GM23338 (cell line): ENCODE measurements at regions not wholly inside any gene's neighbourhood (a gene's known extent, or its start where the extent isn't known, plus 50 kb on each side); places are given as distances from the start of the nearest gene placed in this dataset.

ENCODE experiments used
- ATAC-seq: fragments of 200-7000 bp; cut with Tn5 transposase; 3 replicates; pipeline ENCODE4 v1.9.1; 2020
- DNase-seq: peaks from one replicate; pipeline ENCODE4 v3.0.0-alpha.2; 2015; ENCODE audit warnings: low spot score
- H2AFZ ChIP-seq: fragments of 200-600 bp; sonication (generic); 2 replicates; pipeline ENCODE4 v1.8.0; 2016; ENCODE audit warnings: antibody characterized with exemption, mild to moderate bottlenecking, moderate library complexity
- H3F3A ChIP-seq: fragments of 200-600 bp; sonication (generic); replicated peaks from 2 replicates; pipeline ENCODE4 v1.8.0; 2017; ENCODE audit warnings: antibody characterized with exemption, mixed run types, low read depth
- H3K27ac ChIP-seq: fragments of 200-600 bp; sonication (generic); 2 replicates; pipeline ENCODE4 v1.6.1; 2016; ENCODE audit warnings: low read depth
- H3K27me3 ChIP-seq: fragments of 200-600 bp; sonication (generic); 2 replicates; pipeline ENCODE4 v1.8.0; 2016; ENCODE audit warnings: mild to moderate bottlenecking, mixed run types, moderate library complexity; ENCODE audit not compliant: insufficient read depth
- H3K36me3 ChIP-seq: fragments of 200-600 bp; sonication (generic); 2 replicates; pipeline ENCODE4 v1.8.0; 2016; ENCODE audit warnings: mild to moderate bottlenecking; ENCODE audit not compliant: insufficient read depth
- H3K4me1 ChIP-seq: fragments of 200-600 bp; sonication (generic); 2 replicates; pipeline ENCODE4 v1.8.0; 2016; ENCODE audit warnings: mild to moderate bottlenecking, moderate library complexity; ENCODE audit not compliant: insufficient read depth
- H3K4me2 ChIP-seq: fragments of 200-600 bp; sonication (generic); 2 replicates; pipeline ENCODE4 v1.7.1; 2017; ENCODE audit warnings: mixed run types
- H3K4me3 ChIP-seq: fragments of 200-600 bp; sonication (generic); 2 replicates; pipeline ENCODE4 v1.6.1; 2016; ENCODE audit warnings: mixed run types
- H3K79me2 ChIP-seq: fragments of 200-600 bp; sonication (generic); replicated peaks from 2 replicates; pipeline ENCODE4 v1.8.0; 2017; ENCODE audit warnings: mild to moderate bottlenecking; ENCODE audit not compliant: insufficient read depth
- H3K9me2 ChIP-seq: fragments of 200-600 bp; sonication (generic); 2 replicates; pipeline ENCODE4 v1.8.0; 2017; ENCODE audit not compliant: insufficient read depth
- H4K20me1 ChIP-seq: fragments of 200-600 bp; sonication (generic); replicated peaks from 2 replicates; pipeline ENCODE4 v1.8.0; 2017; ENCODE audit warnings: mild to moderate bottlenecking; ENCODE audit not compliant: insufficient read depth
- H3K27ac Mint-ChIP-seq: 2 replicates; pipeline ENCODE4 v1.8.0; 2020; ENCODE audit warnings: inconsistent platforms, mild to moderate bottlenecking, moderate library complexity, mixed read lengths
- H3K27me3 Mint-ChIP-seq: 3 replicates; pipeline ENCODE4 v1.8.0; 2022; ENCODE audit warnings: low read depth, mild to moderate bottlenecking, moderate library complexity, mixed read lengths, inconsistent platforms; ENCODE audit not compliant: insufficient read depth, poor library complexity
- H3K36me3 Mint-ChIP-seq: 3 replicates; pipeline ENCODE4 v1.8.0; 2021; ENCODE audit warnings: low read depth, mild to moderate bottlenecking, inconsistent platforms, moderate library complexity, mixed read lengths
- H3K4me1 Mint-ChIP-seq: 3 replicates; pipeline ENCODE4 v1.8.0; 2020; ENCODE audit warnings: mild to moderate bottlenecking, inconsistent platforms, mixed read lengths
- H3K4me3 Mint-ChIP-seq: 3 replicates; pipeline ENCODE4 v1.8.0; 2021; ENCODE audit warnings: moderate library complexity, mild to moderate bottlenecking, inconsistent platforms, mixed read lengths
- H3K9me3 Mint-ChIP-seq: 3 replicates; pipeline ENCODE4 v1.8.0; 2020; ENCODE audit warnings: moderate library complexity, mild to moderate bottlenecking, inconsistent platforms, mixed read lengths
- CREB1 ChIP-seq: fragments of 250-450 bp; sonication (Bioruptor Pico); IDR thresholded peaks from 2 replicates; pipeline ENCODE4 v1.5.0; 2020; ENCODE audit warnings: low read depth, mild to moderate bottlenecking, moderate library complexity
- CTCF ChIP-seq, 2 experiments: fragments of 200-600 bp in 1 of 2; sonication (generic) in 1 of 2; conservative IDR thresholded peaks; 2 replicates each; pipeline versions ENCODE4 v1.5.1 to v1.6.1; 2016 to 2017; ENCODE audit warnings: antibody characterized with exemption in 2 of 2, low read depth in 2 of 2, mild to moderate bottlenecking in 2 of 2, moderate library complexity in 1 of 2
- ETS1 ChIP-seq: IDR thresholded peaks from 2 replicates; pipeline ENCODE4 v1.6.1; 2016; ENCODE audit warnings: antibody characterized with exemption
- EZH2 ChIP-seq: fragments of 200-600 bp; sonication (generic); IDR thresholded peaks from one replicate; pipeline ENCODE4 v1.8.0; 2017; ENCODE audit warnings: antibody characterized with exemption, mild to moderate bottlenecking, low read depth; ENCODE audit not compliant: unreplicated experiment
- EZH2phosphoT487 ChIP-seq: fragments of 200-600 bp; sonication (generic); IDR thresholded peaks from one replicate; pipeline ENCODE4 v1.8.1; 2018; ENCODE audit warnings: antibody characterized with exemption; ENCODE audit not compliant: unreplicated experiment
- JUNB ChIP-seq: IDR thresholded peaks from one replicate; pipeline ENCODE4 v1.6.1; 2016; ENCODE audit warnings: antibody characterized with exemption; ENCODE audit not compliant: unreplicated experiment
- NANOG ChIP-seq: IDR thresholded peaks from 2 replicates; pipeline ENCODE4 v1.6.1; 2016; ENCODE audit warnings: antibody characterized with exemption, borderline replicate concordance
- POLR2AphosphoS5 ChIP-seq: IDR thresholded peaks from 2 replicates; pipeline ENCODE4 v1.6.1; 2016; ENCODE audit warnings: antibody characterized with exemption, low read depth
- REST ChIP-seq: IDR thresholded peaks from one replicate; pipeline ENCODE4 v1.6.1; 2018; ENCODE audit warnings: antibody characterized with exemption; ENCODE audit not compliant: unreplicated experiment
- STAT1 ChIP-seq: IDR thresholded peaks from one replicate; pipeline ENCODE4 v1.6.1; 2016; ENCODE audit warnings: antibody characterized with exemption; ENCODE audit not compliant: unreplicated experiment
- ZNF114 ChIP-seq: fragments of 250-450 bp; sonication (Bioruptor Pico); IDR thresholded peaks from 2 replicates; pipeline ENCODE4 v1.5.0; 2020; ENCODE audit warnings: mild to moderate bottlenecking, moderate library complexity
- ZNF331 ChIP-seq: fragments of 250-450 bp; sonication (Bioruptor Pico); IDR thresholded peaks from 2 replicates; pipeline ENCODE4 v1.5.0; 2020; ENCODE audit warnings: low read depth, mild to moderate bottlenecking, moderate library complexity
- ZNF462 ChIP-seq: fragments of 250-450 bp; sonication (Bioruptor Pico); IDR thresholded peaks from 2 replicates; pipeline ENCODE4 v1.5.0; 2020; ENCODE audit warnings: mild to moderate bottlenecking, moderate library complexity

GRCh38 chr6:18742406-18742805, 355.3 kb downstream of the RNF144B start:
- no peaks in the 10 kb centered on the region; the same call in 2 of the 3 replicates for H3K9me3 Mint-ChIP-seq
- no peaks in the 10 kb centered on the region for H3K4me1 Mint-ChIP-seq
- no peaks in the 10 kb centered on the region for H3K9me2 ChIP-seq
- H3K4me3 ChIP-seq: no peak overlapping the region
- no peaks in the 10 kb centered on the region for H3K27me3 Mint-ChIP-seq
- no peak overlapping the region for H2AFZ ChIP-seq
- no peaks in the 10 kb centered on the region for H3K4me1 ChIP-seq
- H3K27me3 ChIP-seq: no peaks in the 10 kb centered on the region
- no peak overlapping the region for H3K4me2 ChIP-seq
- ATAC-seq: no peak
- H3K36me3 Mint-ChIP-seq: no peaks in the 10 kb centered on the region
- H3K79me2 ChIP-seq: no peaks in the 10 kb centered on the region
- H3K36me3 ChIP-seq: no peaks in the 10 kb centered on the region
- no peak overlapping the region for H3K4me3 Mint-ChIP-seq
- TF ChIP-seq NANOG (no peak), CTCF (conservative IDR thresholded peaks at IDR 0.05; ENCODE audit: low read depth in 2 of 2) (no peak), ETS1 (no peak), REST (no peak), EZH2phosphoT487 (no peak), JUNB (no peak), EZH2 (no peak), CREB1 (CRISPR knock-in tag) (no peak), POLR2AphosphoS5 (no peak), ZNF114 (no peak), ZNF331 (no peak), ZNF462 (CRISPR knock-in tag) (no peak), STAT1 (no peak)
- no peaks in the 10 kb centered on the region for H4K20me1 ChIP-seq
- H3K27ac Mint-ChIP-seq: no peak overlapping the region
- no peaks in the 10 kb centered on the region for H3F3A ChIP-seq
- H3K27ac ChIP-seq: no peak overlapping the region
- DNase-seq: no peak
